Astrocyte of the hippocampus (primary cell): ENCODE measurements at regions not wholly inside any gene's neighbourhood (a gene's known extent, or its start where the extent isn't known, plus 50 kb on each side); places are given as distances from the start of the nearest gene placed in this dataset.
"Not testable (repeated sequence)": the region's sequence is repeated elsewhere in the genome, so short reads cannot be mapped to it uniquely, and the experiment has no call there.

Experiments used
- DNase-seq: peaks from one replicate; pipeline ENCODE4 v3.0.0; 2011; ENCODE audit warnings: low read depth, low spot score

DNA sequence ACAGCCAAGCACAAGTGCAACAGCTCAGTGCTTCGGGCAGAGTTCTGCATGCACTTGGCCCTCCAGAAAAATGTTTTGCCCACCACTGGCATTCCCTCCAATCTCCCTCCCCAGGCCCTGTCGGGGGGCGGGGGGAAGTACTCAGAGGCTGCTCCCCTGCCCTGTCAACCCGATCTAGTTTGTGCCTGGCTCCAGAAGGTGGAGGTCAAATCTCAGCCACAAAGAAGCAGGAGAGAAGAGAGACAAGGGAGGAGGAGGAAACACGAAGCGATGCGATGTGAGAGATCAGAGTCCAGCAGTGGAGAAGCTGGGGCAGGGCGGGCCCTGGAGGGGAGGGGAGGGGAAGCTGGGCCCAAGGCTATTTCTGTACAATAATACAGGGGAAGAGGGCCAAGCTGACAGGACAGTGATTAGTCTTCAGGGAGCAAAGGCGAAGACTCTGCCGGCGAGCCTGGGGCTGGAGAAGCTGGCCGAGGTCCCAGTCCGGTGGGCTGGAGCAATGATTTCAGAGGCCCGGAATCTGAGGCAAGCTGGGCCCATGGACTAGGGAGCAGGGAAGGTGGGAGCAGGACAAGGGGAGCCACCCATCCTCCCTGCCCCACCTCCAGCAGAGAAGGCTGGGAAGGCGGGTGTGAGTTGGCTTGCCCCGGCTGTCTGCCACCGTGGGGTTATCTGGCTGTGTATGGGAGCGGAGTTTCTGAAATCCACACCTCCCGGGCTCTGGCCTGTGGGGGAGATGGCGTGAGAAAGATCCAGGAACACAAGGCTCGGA lies 167.1 kb downstream of the EFNB1 start:
- peak; percentile 71 for DNase-seq

DNA sequence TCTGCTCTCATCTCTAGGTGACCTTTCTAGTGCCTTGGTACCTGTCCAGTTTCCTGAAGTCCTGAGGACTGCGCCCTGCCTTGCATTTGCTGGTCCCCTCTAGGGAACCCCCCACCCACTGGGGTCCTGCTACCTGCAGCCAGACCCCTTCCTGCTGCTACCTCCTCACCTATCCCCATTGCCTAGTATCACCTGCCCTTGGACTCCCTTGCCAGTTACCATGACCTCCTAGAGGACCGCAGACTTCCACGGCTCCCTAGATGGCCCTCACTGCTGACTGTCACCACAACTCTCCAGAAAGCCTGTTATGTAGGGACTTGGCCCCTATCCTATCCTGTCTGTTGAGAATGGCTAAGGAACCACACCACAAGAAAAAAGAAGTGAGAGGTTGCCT lies 166.6 kb downstream of the EFNB1 start:
- no peak for DNase-seq

DNA sequence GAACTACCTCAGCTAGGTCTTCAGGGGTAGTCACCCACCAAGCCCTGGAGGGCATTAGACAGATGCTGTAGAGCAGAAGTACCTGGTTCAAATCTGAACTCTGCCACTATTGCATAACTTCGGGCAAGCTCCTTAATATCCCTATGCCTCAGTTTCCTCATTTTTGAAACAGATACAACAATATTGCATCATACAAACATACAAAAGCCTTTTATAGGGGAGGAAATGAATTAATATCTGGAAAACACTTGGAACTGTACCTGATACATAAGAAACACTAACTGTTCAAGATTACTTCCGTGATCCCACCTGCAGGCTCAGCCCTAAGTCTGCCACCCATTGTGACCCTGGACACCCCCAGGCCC lies 166.1 kb downstream of the EFNB1 start:
- DNase-seq = no peak

DNA sequence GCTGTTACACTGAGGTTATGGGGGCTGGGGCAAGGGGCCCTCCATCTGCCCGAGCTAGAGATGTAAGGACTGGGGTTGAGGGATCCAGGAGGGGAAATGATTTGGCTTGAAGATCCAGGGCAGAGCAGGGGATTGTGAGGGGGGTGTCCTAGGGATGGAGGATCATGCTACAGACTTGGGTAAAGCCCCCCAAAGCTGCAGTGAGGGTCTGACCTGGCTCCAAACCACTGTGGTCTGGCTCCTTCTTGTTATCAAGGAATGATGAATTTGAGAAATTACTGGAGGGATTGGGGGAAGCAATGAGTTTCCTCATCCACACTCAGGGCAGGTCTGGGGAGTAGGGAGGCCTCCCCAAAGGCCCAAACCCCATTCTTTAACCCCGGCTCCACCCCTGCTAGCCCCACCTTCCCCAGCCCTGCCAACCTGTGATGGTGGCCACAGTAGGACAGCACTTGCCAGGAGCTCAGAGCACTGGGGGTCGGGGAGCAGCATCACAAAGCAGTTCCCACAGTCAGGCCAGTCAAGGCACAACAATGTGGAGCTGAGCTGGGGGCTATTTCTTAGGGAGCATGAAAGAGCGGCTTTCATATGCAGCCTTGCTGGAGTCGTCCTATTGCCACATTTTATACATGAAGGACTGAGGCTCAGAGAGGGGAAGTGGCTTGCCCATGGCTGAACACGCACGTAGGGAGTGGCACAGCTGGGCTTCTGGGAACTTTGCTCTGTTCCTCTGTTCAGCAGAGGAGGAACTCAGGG lies 165.5 kb downstream of the EFNB1 start:
- no peak for DNase-seq

DNA sequence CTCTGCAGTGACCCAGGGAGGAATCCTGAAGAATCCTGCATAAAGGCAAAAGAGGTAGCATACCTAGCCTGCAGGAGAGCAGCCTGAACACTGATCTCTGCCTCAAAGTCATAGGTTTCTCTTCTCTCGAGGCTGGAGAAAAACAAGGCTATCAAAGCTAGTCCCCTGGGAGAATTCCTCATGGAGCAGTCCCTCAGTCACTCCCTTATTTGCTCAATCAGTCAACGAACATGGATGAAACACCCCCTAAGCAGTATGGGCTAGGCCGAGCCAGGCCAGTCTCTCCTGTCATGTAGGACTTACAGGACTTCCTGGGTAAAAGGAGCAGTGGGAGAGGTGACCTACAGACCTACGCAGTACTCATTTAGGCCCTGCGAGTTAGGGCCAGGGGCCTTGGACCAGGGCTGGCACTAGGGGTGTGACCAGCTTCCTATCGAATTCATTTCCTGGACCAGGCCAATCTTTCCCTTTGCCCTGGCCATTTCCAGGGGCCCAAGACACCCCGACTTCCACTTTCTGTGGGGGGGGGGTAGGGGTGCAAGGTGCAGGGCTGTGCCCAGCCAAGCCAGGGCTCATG lies 164.1 kb downstream of the EFNB1 start:
- no peak for DNase-seq

DNA sequence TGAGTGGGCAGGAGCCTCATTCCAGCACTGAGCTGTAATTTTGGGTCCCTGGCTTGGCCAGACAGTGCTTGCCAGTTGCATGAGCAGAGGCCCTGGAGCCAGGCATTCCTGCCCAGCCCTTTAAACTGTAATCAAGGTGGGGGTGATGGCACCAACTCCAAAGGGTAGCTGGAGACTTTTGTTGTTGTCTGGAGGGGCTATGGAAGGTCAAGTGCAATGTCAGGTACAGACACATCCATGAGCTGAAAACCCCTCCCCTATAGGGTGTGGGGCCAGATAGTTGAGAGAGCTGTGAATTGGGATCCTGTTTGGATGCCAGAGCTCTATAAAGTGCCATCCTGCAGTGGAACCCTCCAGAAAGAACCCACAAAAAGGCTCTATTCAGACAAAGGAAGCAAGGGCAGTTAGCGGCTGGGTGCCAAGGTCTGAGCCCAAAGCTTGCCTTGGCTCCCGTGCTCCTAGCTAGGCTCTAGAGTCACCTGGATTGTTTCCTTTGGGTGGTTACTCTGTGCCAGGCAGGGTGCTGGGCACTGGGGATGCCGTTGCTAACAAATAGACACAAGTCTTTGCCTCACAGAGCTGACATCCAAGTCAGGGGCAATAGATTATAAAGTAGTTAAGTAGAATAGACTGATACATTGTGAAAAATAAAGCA lies 163.0 kb downstream of the EFNB1 start:
- no peak for DNase-seq

DNA sequence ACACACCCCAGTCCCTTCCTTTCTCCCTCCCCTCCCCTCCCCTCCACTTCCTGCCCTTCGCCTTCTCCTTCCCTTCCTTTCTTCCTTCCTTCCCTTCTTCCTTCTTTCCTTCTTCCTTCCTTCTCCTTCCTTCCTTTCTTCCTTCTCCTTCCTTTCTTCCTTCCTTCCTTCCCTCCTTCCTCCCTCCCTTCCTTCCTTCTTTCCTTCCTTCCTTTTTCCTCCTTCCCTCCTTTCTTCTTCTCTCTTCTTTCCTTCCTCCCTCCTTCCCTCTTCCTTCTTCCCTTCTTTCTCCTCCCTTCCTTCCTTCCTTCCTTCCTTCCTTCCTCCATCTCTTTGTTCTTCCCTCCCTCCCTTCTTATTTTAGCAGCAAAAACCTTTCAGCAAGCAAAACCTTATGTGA lies 162.1 kb downstream of the EFNB1 start:
- DNase-seq = no peak

DNA sequence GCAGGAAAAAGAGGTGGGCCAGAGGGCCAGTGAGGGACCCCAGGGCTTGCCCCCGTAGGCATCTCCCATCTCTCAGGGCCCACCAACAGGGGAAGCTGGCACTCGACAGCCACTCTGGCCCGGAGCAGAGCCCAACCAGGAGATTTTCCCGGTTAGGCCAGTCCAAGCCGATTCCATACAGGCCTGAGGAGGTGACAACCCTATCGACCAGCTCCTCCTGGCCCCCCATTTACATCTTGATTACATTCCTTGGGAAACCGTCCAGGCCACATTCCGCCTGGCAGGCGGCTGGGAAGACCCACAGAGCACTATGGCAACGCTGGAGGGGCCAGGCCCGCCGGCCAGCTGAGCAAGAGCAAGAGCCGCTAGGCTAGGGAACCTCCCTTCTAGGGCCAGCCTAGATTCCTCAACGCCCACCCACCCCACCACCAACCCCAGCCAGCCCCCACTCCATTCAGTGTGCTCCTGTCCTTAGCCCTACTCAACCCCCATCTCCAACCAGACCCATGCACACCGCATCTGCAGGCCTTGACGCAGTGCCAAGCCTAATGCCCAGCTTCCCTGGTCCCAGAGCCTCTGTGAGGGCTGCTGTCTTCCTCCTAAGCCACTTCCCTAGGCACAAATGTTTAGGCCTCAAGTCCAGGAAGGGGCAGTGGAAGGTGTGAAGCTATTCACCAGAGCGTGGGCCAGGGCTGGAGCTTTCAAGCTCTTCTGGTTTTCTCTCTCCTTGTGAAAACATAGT lies 161.2 kb downstream of the EFNB1 start:
- peak; percentile 94 for DNase-seq

DNA sequence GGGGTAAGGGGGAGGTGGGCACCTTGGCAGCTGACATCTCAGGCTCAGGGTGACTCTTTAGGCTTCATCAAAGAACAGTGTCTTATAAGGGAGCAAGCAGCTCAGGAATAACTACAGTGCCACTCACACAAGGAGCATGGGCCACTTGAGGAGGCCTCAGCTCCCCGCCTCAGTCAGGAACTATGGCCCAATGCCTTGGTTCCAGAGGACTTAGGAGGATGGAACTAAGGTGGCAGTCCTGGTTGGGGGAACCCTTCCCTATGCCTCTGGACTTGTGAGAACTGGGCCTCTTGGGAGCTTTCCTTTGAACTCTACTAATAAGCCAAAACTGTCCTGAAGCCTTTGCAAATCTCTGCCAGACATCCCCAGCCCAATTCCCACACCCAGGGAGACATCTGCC lies 160.6 kb downstream of the EFNB1 start:
- DNase-seq = no peak

DNA sequence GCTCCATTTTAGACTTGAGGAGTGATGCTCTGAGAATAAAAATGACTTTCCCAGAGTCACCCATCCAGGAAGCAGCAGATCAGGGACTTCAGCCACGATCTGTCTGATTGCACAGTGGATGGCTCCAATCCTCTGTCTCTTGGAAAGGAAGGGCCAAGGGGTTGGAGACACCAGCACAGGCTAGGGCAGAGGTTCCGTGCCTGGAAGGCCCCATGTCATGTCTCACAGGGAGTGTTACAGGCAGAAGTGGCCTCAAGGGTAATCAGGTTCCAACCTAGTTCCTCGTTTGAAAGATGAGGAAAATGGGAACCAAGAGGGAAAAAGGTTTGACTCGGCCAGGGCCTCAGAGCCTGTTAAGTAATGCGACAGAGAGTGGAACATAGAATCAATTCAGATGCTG lies 160.0 kb downstream of the EFNB1 start:
- no peak for DNase-seq

DNA sequence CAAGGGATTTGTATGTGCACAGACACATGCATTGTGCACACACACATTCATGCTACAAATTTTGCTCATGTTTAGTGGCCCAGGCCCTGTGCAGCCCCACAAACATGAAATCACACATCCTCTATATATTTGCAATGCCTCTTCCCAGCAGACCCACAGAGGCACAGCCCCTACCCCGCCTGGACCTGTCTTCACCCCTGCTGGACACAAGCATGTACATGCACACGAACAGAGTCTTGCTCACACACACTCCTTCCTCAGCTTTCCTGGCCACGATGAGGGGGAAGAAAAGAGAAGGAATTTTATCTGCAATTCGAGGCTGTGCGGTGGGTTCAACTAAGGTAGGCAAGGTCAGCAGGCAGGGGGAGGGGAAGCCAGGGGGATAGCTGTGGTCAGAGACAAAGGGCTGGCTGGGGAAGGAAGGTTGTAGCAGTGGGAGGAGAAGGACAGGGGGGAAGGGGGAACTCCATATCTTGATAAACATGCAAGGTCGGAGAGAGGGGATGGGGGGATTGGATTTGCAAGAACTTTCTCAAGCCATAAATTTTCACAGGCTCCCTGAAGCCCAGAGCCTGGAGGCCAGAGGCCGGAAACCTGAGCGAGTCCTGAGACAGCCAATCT lies 156.4 kb downstream of the EFNB1 start:
- DNase-seq = no peak

DNA sequence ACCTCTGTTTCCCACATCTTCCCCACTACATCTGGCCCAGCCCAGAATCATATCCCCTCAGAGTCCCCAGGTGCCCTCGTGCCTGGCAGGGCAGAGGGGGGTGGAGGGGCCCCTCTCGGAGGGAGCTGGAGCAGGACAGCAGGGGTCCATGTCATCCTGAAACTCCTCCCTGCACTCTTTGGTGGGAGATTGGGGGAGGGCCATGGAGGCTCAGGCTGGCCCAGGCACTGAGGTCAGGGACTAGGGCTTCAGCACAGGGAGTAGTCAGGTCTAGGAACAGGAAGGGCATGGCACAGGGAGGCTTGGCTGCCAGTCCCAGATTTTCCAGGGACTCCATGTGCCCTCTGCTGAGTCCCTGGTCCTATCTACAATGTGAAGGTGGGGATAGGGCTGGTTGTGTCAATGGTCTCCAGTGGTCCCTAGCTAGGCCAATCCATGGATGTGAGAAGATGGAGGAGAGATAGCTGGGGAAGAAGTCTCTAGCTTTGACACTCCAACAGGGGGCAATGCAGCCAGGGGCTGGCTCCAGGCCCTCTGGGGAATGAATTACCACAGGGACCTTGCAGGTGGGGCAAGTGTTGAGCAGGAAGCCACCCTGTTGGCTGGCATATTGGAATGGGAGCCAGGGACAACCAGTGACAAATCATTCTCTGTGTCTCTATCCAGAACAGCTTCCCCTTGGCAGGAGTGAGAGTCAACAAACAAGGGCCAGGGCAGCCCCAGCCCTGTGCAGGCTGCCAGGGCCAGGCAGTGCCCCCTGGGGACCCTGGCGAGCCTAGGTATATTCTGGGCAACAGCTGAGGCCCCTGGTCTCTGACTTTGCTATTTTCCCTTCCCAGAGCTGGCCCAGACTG lies 154.4 kb downstream of the EFNB1 start:
- no peak for DNase-seq

DNA sequence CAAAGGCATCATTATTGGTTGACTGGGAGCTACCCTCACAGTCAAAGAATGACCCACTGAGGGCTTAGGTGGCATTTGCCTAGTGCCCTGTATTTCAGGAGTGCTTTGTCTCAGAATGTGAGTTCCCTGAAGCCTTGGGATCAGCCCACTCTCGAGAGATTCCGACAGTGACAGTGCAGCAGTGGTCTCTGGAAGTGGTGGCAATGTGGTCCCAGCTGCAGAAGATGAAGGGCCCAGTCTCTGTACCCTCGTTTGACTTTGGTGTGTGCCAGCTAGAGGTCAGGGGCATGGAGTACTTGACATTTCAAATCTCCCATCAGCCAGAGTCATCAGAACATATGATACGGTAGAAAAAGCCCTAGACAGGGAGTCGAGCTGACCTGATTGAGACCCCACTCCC lies 153.7 kb downstream of the EFNB1 start:
- no peak for DNase-seq

DNA sequence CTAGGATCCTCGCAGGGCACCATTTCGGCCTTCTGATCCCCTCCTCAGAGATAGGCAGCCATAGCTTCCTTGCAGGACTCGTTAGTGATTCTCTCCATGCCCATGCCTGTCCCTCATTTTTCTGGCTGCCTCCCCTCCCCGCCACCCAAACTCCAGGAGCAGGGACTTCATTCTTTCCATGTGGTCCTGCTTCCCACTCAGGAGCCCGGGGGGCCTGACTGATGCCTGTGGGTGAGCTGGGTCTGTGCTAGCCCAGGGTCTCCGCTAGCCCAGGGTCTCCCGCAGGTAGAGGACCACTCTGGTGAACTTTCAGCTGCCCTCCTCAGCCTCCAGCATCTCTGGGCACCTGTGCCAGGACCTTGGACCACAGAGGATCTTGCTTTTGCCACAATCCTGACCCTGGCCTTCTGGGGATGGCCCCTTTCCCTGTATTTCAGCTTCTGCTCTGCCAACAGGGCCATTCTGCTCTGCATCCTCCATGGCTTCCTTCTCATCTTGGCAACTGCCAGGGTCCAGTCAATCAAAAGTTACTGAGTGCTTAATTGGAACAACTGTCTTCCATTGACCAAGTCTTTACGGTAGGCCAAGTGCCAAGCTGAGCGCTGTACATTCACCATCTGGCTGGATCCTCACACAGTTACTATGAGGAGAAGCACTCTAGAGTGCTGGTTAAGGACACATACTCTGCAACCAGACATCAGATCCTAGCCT lies 152.2 kb downstream of the EFNB1 start:
- DNase-seq = no peak

DNA sequence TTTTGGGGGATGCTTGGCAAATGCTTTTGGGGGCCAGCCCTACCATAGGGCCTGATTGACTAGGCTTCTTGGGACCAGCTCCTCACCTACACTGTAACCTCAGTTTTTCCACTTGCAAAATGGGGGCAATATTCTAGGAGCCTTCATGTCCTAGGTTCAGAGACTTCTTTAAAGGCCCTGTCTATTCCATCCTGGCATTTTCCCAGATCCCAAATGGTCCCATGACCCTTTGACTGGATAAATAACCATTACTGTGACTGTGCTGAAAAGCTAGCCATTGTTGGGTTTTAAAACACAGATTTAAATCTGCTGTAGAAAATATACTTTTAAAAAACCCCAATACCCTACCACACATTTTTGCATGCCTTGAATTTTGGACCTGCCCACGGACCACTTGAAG lies 149.8 kb downstream of the EFNB1 start:
- DNase-seq = peak; percentile 23

DNA sequence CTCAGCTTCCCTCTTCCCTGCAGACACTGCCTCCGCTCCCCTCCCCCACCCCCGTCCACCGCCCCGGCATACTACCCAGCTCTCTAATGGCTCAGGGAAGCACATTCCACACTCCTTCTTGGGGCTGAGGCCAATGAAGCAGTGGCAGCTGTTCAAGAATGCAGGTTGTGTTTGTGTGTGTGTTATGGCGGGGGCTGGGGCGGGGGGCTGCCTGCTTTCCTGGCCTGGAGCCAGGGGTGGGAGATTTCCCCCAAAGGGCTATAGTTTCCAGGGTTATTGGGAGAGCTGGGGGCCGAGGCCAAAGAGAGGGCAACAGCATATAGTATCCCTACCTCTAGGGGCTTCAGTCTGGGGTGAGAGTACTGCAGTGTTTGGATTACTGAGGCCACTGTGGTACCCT lies 149.4 kb downstream of the EFNB1 start:
- DNase-seq = peak; percentile 87

DNA sequence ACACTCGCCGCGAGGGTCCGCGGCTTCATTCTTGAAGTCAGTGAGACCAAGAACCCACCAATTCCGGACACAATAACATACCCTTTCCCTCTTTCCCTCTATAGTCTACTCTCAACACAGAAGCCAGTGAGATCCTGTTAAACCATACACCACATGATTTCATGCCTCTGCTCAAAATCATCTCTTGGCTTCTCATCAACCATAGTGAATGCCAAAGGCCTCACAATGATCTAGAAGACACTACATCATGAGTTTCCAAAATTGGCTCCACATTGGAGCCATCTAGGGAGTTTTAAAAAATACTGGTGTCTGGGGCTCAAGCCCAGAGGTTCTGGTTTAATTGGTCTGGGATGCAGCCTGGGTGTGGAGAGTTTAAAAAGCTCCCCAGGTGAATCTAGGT lies 124.5 kb downstream of the EFNB1 start:
- DNase-seq = no peak

DNA sequence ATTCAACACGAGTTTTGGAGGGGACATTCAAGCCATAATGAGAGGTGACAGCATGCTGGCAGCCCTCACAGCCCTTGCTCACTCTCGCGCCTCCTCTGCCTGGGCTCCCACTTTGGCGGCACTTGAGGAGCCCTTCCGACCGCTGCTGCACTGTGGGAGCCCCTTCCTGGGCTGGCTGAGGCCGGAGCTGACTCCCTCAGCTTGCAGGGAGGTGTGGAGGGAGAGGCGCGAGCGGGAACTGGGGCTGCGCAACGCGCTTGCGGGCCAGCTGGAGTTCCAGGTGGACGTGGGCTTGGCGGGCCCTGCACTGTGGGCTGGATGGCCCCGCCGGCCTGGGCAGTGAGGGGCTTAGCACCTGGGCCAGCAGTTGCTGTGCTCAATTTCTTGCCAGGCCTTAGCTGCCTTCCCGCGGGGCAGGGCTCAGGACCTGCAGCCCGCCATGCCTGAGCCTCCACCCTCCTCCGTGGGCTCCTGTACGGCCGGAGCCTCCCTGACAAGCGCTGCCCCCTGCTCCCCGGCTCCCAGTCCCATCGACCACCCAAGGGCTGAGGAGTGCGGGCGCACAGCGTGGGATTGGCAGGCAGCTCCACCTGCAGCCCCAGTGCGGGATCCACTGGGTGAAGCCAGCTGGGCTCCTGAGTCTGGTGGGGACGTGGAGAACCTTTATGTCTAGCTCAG lies 123.3 kb downstream of the EFNB1 start:
- DNase-seq = not testable (repeated sequence)

DNA sequence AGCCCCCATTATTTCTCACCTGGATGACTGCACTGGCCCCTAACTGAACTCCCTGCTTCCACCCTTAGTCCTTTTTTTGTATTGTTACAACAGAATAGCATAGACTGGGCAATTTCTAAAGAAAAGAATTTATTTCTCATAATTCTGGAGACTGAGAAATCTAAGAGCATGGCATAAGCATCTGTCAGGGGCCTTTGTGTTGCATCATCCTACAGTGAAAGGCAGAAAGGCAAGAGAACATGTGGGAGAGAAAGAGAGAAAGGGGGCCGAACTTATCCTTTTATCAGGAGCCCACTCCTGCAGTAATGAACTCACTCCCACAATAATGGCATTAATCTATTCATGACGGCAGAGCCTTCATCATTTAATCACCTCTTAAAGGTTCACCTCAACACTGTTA lies 122.1 kb downstream of the EFNB1 start:
- no peak for DNase-seq
